WTC11 (cell line): ENCODE measurements at regions not wholly inside any gene's neighbourhood (a gene's known extent, or its start where the extent isn't known, plus 50 kb on each side); places are given as distances from the start of the nearest gene placed in this dataset.

Experiments used
- ATAC-seq: fragments of 200-7000 bp; cut with Tn5 transposase; 2 replicates; pipeline ENCODE4 v1.10.0; 2021; ENCODE audit warnings: mild to moderate bottlenecking, moderate library complexity
- CTCF ChIA-PET: fragments of 300-600 bp; sonication (Branson Sonifier 250); formaldehyde crosslinking; loops from one replicate; lab custom pipeline; 2021; ENCODE audit warnings: antibody characterized with exemption; lab: Charles Lee
- POLR2A ChIA-PET: fragments of 350-600 bp; sonication (Branson Sonifier 250); formaldehyde crosslinking; loops from one replicate; lab custom pipeline; 2021; ENCODE audit warnings: antibody characterized with exemption; lab: Charles Lee
- DNase-seq: peaks from one replicate; pipeline ENCODE4 v3.0.0; 2021; ENCODE audit warnings: low spot score
- H3K27ac Mint-ChIP-seq: 2 replicates; pipeline ENCODE4 v1.8.0; 2021; ENCODE audit warnings: mixed read lengths
- H3K27me3 Mint-ChIP-seq: 2 replicates; pipeline ENCODE4 v1.8.0; 2021; ENCODE audit warnings: low read depth, mild to moderate bottlenecking, moderate library complexity, mixed read lengths
- H3K36me3 Mint-ChIP-seq: 2 replicates; pipeline ENCODE4 v1.8.0; 2021; ENCODE audit warnings: mixed read lengths
- H3K4me1 Mint-ChIP-seq: 2 replicates; pipeline ENCODE4 v1.8.0; 2022; ENCODE audit warnings: mixed read lengths
- H3K4me3 Mint-ChIP-seq: 2 replicates; pipeline ENCODE4 v1.8.0; 2021; ENCODE audit warnings: mild to moderate bottlenecking, moderate library complexity, mixed read lengths
- H3K9me3 Mint-ChIP-seq: 2 replicates; pipeline ENCODE4 v1.8.0; 2021; ENCODE audit warnings: mixed read lengths
- ATF1 ChIP-seq: sonication (generic); formaldehyde crosslinking; IDR thresholded peaks from 2 replicates; pipeline ENCODE4 v1.8.1; 2023; ENCODE audit warnings: mild to moderate bottlenecking, moderate library complexity, missing genetic modification reagents
- GTF2I ChIP-seq: fragments of 250-450 bp; sonication (Bioruptor Pico); conservative IDR thresholded peaks from 2 replicates; pipeline ENCODE4 v1.4.0; 2021; ENCODE audit warnings: mild to moderate bottlenecking
- JAZF1 ChIP-seq: fragments of 250-450 bp; sonication (Bioruptor Pico); IDR thresholded peaks from 2 replicates; pipeline ENCODE4 v1.9.0; 2021; ENCODE audit warnings: moderate library complexity, mild to moderate bottlenecking, inconsistent platforms
- MXD4 ChIP-seq: fragments of 250-450 bp; sonication (Bioruptor Pico); IDR thresholded peaks from 2 replicates; pipeline ENCODE4 v1.8.0; 2021; ENCODE audit warnings: mild to moderate bottlenecking, moderate library complexity, borderline replicate concordance
- NR3C1 ChIP-seq: sonication (generic); formaldehyde crosslinking; conservative IDR thresholded peaks from 2 replicates; pipeline ENCODE4 v1.8.1; 2023; ENCODE audit warnings: low read depth, mild to moderate bottlenecking, missing genetic modification reagents
- SMAD4 ChIP-seq: sonication (generic); formaldehyde crosslinking; IDR thresholded peaks from 2 replicates; pipeline ENCODE4 v1.8.0; 2022; ENCODE audit warnings: mild to moderate bottlenecking, missing genetic modification reagents
- SOX15 ChIP-seq: fragments of 250-450 bp; sonication (Bioruptor Pico); IDR thresholded peaks from 2 replicates; pipeline ENCODE4 v1.9.0; 2021; ENCODE audit warnings: mild to moderate bottlenecking
- SP1 ChIP-seq: sonication (generic); formaldehyde crosslinking; conservative IDR thresholded peaks from 2 replicates; pipeline ENCODE4 v1.8.1; 2022; ENCODE audit warnings: missing genetic modification reagents
- TEAD1 ChIP-seq: sonication (generic); formaldehyde crosslinking; IDR thresholded peaks from 2 replicates; pipeline ENCODE4 v1.8.0; 2022; ENCODE audit warnings: mild to moderate bottlenecking, missing genetic modification reagents
- TF ChIP-seq, protein P1 (sequence below): sonication (generic); formaldehyde crosslinking; IDR thresholded peaks from 2 replicates; pipeline ENCODE4 v1.8.1; 2023; ENCODE audit warnings: mild to moderate bottlenecking, missing genetic modification reagents
- TF ChIP-seq, protein P2 (sequence below): sonication (generic); formaldehyde crosslinking; IDR thresholded peaks from 2 replicates; pipeline ENCODE4 v1.8.1; 2023; ENCODE audit warnings: mild to moderate bottlenecking, moderate library complexity, missing genetic modification reagents
- TF ChIP-seq, protein P3 (sequence below): sonication (generic); formaldehyde crosslinking; IDR thresholded peaks from 2 replicates; pipeline ENCODE4 v1.8.1; 2022; ENCODE audit warnings: low read depth, missing genetic modification reagents, borderline replicate concordance
- TF ChIP-seq, protein P4 (sequence below): sonication (generic); formaldehyde crosslinking; IDR thresholded peaks from 2 replicates; pipeline ENCODE4 v1.8.1; 2022; ENCODE audit warnings: low read depth, mild to moderate bottlenecking, moderate library complexity, missing genetic modification reagents, borderline replicate concordance
- TF ChIP-seq, protein P5 (sequence below): sonication (generic); formaldehyde crosslinking; IDR thresholded peaks from 2 replicates; pipeline ENCODE4 v1.8.1; 2022; ENCODE audit warnings: mild to moderate bottlenecking, moderate library complexity, missing genetic modification reagents
- TF ChIP-seq, protein P6 (sequence below): fragments of 250-450 bp; sonication (Bioruptor Pico); IDR thresholded peaks from 2 replicates; pipeline ENCODE4 v2.1.2; 2022; ENCODE audit warnings: mild to moderate bottlenecking, moderate library complexity
- TF ChIP-seq, protein P7 (sequence below): fragments of 250-450 bp; sonication (Bioruptor Pico); IDR thresholded peaks from 2 replicates; pipeline ENCODE4 v1.9.0; 2021; ENCODE audit warnings: mild to moderate bottlenecking
- TF ChIP-seq, protein P8 (sequence below): sonication (generic); formaldehyde crosslinking; IDR thresholded peaks from 2 replicates; pipeline ENCODE4 v1.8.0; 2022; ENCODE audit warnings: mild to moderate bottlenecking, missing genetic modification reagents
- TF ChIP-seq, protein P9 (sequence below): fragments of 200-600 bp; IDR thresholded peaks from 2 replicates; pipeline ENCODE4 v1.8.0; 2022; ENCODE audit warnings: antibody characterized with exemption

DNA sequence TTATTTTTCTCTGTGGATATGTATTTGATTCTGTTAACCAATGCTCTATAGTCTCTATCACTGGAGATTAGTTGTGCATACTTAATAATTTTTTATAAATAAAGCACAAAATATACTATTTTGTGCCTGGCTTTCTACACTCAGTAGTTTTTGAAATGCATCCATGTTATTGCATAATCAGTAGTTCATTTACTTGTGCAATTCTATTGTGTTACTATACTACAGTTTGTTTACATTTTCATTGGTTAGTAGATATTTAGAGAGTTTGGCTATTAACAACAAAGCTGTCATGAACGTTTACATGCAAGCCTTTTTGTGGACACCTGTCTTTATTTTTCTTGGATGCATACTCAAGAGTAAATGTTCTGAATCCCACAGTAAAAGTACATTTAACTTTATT, 265.0 kb upstream of the FAT4 start (continued):
- TF ChIP-seq, protein P1, sequence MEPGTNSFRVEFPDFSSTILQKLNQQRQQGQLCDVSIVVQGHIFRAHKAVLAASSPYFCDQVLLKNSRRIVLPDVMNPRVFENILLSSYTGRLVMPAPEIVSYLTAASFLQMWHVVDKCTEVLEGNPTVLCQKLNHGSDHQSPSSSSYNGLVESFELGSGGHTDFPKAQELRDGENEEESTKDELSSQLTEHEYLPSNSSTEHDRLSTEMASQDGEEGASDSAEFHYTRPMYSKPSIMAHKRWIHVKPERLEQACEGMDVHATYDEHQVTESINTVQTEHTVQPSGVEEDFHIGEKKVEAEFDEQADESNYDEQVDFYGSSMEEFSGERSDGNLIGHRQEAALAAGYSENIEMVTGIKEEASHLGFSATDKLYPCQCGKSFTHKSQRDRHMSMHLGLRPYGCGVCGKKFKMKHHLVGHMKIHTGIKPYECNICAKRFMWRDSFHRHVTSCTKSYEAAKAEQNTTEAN (CRISPR knock-in tag), result no peak
- TF ChIP-seq, protein P2, sequence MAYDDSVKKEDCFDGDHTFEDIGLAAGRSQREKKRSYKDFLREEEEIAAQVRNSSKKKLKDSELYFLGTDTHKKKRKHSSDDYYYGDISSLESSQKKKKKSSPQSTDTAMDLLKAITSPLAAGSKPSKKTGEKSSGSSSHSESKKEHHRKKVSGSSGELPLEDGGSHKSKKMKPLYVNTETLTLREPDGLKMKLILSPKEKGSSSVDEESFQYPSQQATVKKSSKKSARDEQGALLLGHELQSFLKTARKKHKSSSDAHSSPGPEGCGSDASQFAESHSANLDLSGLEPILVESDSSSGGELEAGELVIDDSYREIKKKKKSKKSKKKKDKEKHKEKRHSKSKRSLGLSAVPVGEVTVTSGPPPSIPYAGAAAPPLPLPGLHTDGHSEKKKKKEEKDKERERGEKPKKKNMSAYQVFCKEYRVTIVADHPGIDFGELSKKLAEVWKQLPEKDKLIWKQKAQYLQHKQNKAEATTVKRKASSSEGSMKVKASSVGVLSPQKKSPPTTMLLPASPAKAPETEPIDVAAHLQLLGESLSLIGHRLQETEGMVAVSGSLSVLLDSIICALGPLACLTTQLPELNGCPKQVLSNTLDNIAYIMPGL, result no peak
- TF ChIP-seq, protein P3, sequence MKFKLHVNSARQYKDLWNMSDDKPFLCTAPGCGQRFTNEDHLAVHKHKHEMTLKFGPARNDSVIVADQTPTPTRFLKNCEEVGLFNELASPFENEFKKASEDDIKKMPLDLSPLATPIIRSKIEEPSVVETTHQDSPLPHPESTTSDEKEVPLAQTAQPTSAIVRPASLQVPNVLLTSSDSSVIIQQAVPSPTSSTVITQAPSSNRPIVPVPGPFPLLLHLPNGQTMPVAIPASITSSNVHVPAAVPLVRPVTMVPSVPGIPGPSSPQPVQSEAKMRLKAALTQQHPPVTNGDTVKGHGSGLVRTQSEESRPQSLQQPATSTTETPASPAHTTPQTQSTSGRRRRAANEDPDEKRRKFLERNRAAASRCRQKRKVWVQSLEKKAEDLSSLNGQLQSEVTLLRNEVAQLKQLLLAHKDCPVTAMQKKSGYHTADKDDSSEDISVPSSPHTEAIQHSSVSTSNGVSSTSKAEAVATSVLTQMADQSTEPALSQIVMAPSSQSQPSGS (CRISPR knock-in tag), result no peak

DNA sequence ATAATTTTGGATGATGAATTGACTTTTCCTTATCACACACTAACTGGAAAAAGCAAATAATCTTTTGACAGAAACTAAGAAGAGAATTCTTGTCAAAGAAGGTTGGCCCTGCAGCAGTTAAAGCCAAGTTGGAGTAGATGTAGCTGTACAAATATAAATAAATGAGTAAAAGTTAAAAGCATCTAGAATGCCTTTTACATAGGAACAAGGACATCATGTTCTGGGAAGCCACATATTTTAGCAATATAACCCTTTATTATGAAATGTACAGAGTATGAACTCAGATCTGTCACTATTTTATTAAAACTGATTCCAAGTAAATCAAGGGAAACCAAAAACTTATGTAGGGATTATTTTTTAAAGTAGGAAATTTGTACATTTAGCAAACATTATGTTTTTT, 269.4 kb upstream of the FAT4 start:
- ChIA-PET CTCF (no interaction called here), POLR2A (no interaction called here)
- Mint-ChIP-seq H3K36me3 (0 out of 2 replicates have a peak, but pooled peaks cover 4% of the 10 kb centered on the region), H3K4me1 (peaks cover 3% of the 10 kb centered on the region; the same call in 1 of the 2 replicates), H3K27me3 (no peaks in the 10 kb centered on the region; the same call in 1 of the 2 replicates), H3K27ac (no peak overlapping the region), H3K4me3 (no peak overlapping the region), H3K9me3 (peaks cover 23% of the 10 kb centered on the region)
- ATAC-seq, result no peak
- DNase-seq, result no peak
- TF ChIP-seq SP1 (CRISPR knock-in tag) (no peak), GTF2I (CRISPR knock-in tag) (no peak), ATF1 (CRISPR knock-in tag) (no peak), TEAD1 (CRISPR knock-in tag) (no peak), JAZF1 (CRISPR knock-in tag) (no peak), MXD4 (no peak), SOX15 (CRISPR knock-in tag) (no peak), SMAD4 (CRISPR knock-in tag) (no peak), NR3C1 (no peak)
- TF ChIP-seq, protein P1 (CRISPR knock-in tag), result no peak
- TF ChIP-seq, protein P4, sequence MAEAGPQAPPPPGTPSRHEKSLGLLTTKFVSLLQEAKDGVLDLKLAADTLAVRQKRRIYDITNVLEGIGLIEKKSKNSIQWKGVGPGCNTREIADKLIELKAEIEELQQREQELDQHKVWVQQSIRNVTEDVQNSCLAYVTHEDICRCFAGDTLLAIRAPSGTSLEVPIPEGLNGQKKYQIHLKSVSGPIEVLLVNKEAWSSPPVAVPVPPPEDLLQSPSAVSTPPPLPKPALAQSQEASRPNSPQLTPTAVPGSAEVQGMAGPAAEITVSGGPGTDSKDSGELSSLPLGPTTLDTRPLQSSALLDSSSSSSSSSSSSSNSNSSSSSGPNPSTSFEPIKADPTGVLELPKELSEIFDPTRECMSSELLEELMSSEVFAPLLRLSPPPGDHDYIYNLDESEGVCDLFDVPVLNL (CRISPR knock-in tag), result no peak
- TF ChIP-seq, protein P5, sequence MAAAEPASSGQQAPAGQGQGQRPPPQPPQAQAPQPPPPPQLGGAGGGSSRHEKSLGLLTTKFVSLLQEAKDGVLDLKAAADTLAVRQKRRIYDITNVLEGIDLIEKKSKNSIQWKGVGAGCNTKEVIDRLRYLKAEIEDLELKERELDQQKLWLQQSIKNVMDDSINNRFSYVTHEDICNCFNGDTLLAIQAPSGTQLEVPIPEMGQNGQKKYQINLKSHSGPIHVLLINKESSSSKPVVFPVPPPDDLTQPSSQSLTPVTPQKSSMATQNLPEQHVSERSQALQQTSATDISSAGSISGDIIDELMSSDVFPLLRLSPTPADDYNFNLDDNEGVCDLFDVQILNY (CRISPR knock-in tag), result no peak
- TF ChIP-seq, protein P6, sequence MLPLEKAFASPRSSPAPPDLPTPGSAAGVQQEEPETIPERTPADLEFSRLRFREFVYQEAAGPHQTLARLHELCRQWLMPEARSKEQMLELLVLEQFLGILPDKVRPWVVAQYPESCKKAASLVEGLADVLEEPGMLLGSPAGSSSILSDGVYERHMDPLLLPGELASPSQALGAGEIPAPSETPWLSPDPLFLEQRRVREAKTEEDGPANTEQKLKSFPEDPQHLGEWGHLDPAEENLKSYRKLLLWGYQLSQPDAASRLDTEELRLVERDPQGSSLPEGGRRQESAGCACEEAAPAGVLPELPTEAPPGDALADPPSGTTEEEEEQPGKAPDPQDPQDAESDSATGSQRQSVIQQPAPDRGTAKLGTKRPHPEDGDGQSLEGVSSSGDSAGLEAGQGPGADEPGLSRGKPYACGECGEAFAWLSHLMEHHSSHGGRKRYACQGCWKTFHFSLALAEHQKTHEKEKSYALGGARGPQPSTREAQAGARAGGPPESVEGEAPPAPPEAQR (CRISPR knock-in tag), result no peak
- TF ChIP-seq, protein P7, sequence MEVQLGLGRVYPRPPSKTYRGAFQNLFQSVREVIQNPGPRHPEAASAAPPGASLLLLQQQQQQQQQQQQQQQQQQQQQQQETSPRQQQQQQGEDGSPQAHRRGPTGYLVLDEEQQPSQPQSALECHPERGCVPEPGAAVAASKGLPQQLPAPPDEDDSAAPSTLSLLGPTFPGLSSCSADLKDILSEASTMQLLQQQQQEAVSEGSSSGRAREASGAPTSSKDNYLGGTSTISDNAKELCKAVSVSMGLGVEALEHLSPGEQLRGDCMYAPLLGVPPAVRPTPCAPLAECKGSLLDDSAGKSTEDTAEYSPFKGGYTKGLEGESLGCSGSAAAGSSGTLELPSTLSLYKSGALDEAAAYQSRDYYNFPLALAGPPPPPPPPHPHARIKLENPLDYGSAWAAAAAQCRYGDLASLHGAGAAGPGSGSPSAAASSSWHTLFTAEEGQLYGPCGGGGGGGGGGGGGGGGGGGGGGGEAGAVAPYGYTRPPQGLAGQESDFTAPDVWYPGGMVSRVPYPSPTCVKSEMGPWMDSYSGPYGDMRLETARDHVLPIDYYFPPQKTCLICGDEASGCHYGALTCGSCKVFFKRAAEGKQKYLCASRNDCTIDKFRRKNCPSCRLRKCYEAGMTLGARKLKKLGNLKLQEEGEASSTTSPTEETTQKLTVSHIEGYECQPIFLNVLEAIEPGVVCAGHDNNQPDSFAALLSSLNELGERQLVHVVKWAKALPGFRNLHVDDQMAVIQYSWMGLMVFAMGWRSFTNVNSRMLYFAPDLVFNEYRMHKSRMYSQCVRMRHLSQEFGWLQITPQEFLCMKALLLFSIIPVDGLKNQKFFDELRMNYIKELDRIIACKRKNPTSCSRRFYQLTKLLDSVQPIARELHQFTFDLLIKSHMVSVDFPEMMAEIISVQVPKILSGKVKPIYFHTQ (CRISPR knock-in tag), result no peak
- TF ChIP-seq, protein P8, sequence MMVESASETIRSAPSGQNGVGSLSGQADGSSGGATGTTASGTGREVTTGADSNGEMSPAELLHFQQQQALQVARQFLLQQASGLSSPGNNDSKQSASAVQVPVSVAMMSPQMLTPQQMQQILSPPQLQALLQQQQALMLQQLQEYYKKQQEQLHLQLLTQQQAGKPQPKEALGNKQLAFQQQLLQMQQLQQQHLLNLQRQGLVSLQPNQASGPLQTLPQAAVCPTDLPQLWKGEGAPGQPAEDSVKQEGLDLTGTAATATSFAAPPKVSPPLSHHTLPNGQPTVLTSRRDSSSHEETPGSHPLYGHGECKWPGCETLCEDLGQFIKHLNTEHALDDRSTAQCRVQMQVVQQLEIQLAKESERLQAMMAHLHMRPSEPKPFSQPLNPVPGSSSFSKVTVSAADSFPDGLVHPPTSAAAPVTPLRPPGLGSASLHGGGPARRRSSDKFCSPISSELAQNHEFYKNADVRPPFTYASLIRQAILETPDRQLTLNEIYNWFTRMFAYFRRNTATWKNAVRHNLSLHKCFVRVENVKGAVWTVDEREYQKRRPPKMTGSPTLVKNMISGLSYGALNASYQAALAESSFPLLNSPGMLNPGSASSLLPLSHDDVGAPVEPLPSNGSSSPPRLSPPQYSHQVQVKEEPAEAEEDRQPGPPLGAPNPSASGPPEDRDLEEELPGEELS, result no peak
- TF ChIP-seq, protein P9, sequence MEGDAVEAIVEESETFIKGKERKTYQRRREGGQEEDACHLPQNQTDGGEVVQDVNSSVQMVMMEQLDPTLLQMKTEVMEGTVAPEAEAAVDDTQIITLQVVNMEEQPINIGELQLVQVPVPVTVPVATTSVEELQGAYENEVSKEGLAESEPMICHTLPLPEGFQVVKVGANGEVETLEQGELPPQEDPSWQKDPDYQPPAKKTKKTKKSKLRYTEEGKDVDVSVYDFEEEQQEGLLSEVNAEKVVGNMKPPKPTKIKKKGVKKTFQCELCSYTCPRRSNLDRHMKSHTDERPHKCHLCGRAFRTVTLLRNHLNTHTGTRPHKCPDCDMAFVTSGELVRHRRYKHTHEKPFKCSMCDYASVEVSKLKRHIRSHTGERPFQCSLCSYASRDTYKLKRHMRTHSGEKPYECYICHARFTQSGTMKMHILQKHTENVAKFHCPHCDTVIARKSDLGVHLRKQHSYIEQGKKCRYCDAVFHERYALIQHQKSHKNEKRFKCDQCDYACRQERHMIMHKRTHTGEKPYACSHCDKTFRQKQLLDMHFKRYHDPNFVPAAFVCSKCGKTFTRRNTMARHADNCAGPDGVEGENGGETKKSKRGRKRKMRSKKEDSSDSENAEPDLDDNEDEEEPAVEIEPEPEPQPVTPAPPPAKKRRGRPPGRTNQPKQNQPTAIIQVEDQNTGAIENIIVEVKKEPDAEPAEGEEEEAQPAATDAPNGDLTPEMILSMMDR, result no peak
